HepG2 (cell line): ENCODE measurements at regions not wholly inside any gene's neighbourhood (a gene's known extent, or its start where the extent isn't known, plus 50 kb on each side); places are given as distances from the start of the nearest gene placed in this dataset.

Experiments
- ATAC-seq: fragments of 200-7000 bp; cut with Tn5 transposase; 3 replicates; pipeline ENCODE4 v1.9.1; 2020; ENCODE audit warnings: mild to moderate bottlenecking, moderate library complexity
- BruUV-seq: library from RNA; stranded (reverse); fragments of 400-500 nt; replicated peaks from 2 replicates; lab custom pipeline; 2021; lab: Mats Ljungman, UMichigan
- CTCF ChIA-PET: fragments of 300-600 bp; formaldehyde crosslinking; extraction: SDS; loops from one replicate; lab custom pipeline; 2021; ENCODE audit warnings: low total read pairs, inconsistent platforms, low intra/inter-chr PET ratio; lab: Yijun Ruan, JAX
- POLR2A ChIA-PET: fragments of 350-600 bp; sonication (Branson Sonifier 250); formaldehyde crosslinking; loops from one replicate; lab custom pipeline; 2020; ENCODE audit warnings: antibody characterized with exemption, inconsistent platforms; lab: Yijun Ruan, JAX
- DNase-seq: peaks from one replicate; pipeline ENCODE4 v3.0.0-alpha.2; 2015; ENCODE audit warnings: low spot score
- FAIRE-seq: peaks from 3 replicates; lab custom pipeline; 2011; peaks lifted over from hg19 to GRCh38; lab: Jason Lieb, UNC
- H2AFZ ChIP-seq: one replicate; pipeline ENCODE4 v1.6.1; 2011; ENCODE audit warnings: low read length, inconsistent platforms
- H3K27ac ChIP-seq: fragments of 300-600 bp; 3 replicates; pipeline ENCODE4 v1.8.0; 2011; ENCODE audit warnings: mixed run types, mild to moderate bottlenecking, mixed read lengths, low read length, inconsistent platforms; ENCODE audit not compliant: insufficient read depth; ENCODE audit errors: extremely low read length
- H3K27me3 ChIP-seq, 2 experiments: fragments of 200-600 bp in 1 of 2; 2 replicates in 1 of 2; 3 replicates in 1 of 2; pipeline versions ENCODE4 v1.6.0 to v1.8.0; 2011; ENCODE audit warnings: low read length in 2 of 2, mild to moderate bottlenecking in 2 of 2, moderate library complexity in 2 of 2, inconsistent platforms in 1 of 2; ENCODE audit not compliant: insufficient read depth in 2 of 2, control insufficient read depth in 1 of 2
- H3K36me3 ChIP-seq, 2 experiments: fragments of 200-600 bp in 1 of 2; replicated peaks in 1 of 2; 2 replicates in 1 of 2; 3 replicates in 1 of 2; pipeline versions ENCODE4 v1.5.1 to v1.8.0; 2011; ENCODE audit warnings: low read length in 2 of 2, inconsistent platforms in 1 of 2; ENCODE audit not compliant: insufficient read depth in 2 of 2, control insufficient read depth in 1 of 2
- H3K4me1 ChIP-seq: 2 replicates; pipeline ENCODE4 v1.5.1; 2012; ENCODE audit warnings: low read length, inconsistent platforms; ENCODE audit not compliant: insufficient read depth
- H3K4me2 ChIP-seq: 2 replicates; pipeline ENCODE4 v1.6.0; 2011; ENCODE audit warnings: low read depth, low read length, inconsistent platforms
- H3K4me3 ChIP-seq, 3 experiments: fragments of 200-600 bp in 1 of 3; sonication (generic), shearing (Covaris generic) in 1 of 3; replicated peaks in 1 of 3; 2 replicates each; pipeline ENCODE4 v1.5.1; 2011 to 2016; ENCODE audit warnings: low read length in 3 of 3, inconsistent platforms in 2 of 3, low read depth in 2 of 3, mild to moderate bottlenecking in 2 of 3, control low read depth in 1 of 3, mixed read lengths in 1 of 3; ENCODE audit not compliant: insufficient read depth in 1 of 3
- H3K79me2 ChIP-seq: one replicate; pipeline ENCODE4 v1.6.1; 2011; ENCODE audit warnings: low read length, inconsistent platforms; ENCODE audit not compliant: insufficient read depth
- H3K9ac ChIP-seq: 2 replicates; pipeline ENCODE4 v1.6.0; 2011; ENCODE audit warnings: mild to moderate bottlenecking, low read depth, low read length, inconsistent platforms; ENCODE audit not compliant: insufficient read depth
- H3K9me3 ChIP-seq: 2 replicates; pipeline ENCODE4 v1.5.1; 2012; ENCODE audit warnings: mild to moderate bottlenecking, low read length
- H4K20me1 ChIP-seq: 2 replicates; pipeline ENCODE4 v1.6.0; 2011; ENCODE audit warnings: inconsistent platforms, mild to moderate bottlenecking, low read length, moderate library complexity; ENCODE audit not compliant: insufficient read depth
- CCAR2 ChIP-seq: fragments of 200-400 bp; formaldehyde crosslinking; optimal IDR thresholded peaks from 2 replicates; pipeline ENCODE3; 2018; ENCODE audit warnings: low read depth, mild to moderate bottlenecking, low read length, moderate library complexity
- GABPB1 ChIP-seq: IDR thresholded peaks from 2 replicates; pipeline ENCODE4 v1.6.1; 2016; ENCODE audit warnings: mild to moderate bottlenecking, missing genetic modification reagents, moderate library complexity, missing compliant biosample characterization
- ISL2 ChIP-seq: sonication (generic); formaldehyde crosslinking; IDR thresholded peaks from 2 replicates; pipeline ENCODE4 v1.5.0; 2020; ENCODE audit warnings: missing genetic modification reagents
- NFE2L2 ChIP-seq: fragments of 150-350 bp; IDR thresholded peaks from 2 replicates; pipeline ENCODE4 v1.6.1; 2014; ENCODE audit warnings: low read length
- SCMH1 ChIP-seq: sonication (generic); formaldehyde crosslinking; IDR thresholded peaks from 2 replicates; pipeline ENCODE4 v1.9.0; 2021; ENCODE audit warnings: missing genetic modification reagents, mild to moderate bottlenecking, borderline replicate concordance
- SIX1 ChIP-seq: sonication (generic); formaldehyde crosslinking; IDR thresholded peaks from 2 replicates; pipeline ENCODE4 v1.4.0; 2020; ENCODE audit warnings: missing genetic modification reagents, borderline replicate concordance
- ZBTB33 ChIP-seq: sonication (generic); formaldehyde crosslinking; IDR thresholded peaks from 2 replicates; pipeline ENCODE4 v1.4.0; 2020; ENCODE audit warnings: missing genetic modification reagents
- ZNF431 ChIP-seq: sonication (generic); formaldehyde crosslinking; IDR thresholded peaks from 2 replicates; pipeline ENCODE4 v1.9.0; 2022; ENCODE audit warnings: missing genetic modification reagents, low read depth, mild to moderate bottlenecking, borderline replicate concordance
- ZNF691 ChIP-seq: sonication (generic); formaldehyde crosslinking; IDR thresholded peaks from 2 replicates; pipeline ENCODE4 v1.4.0; 2020; ENCODE audit warnings: missing genetic modification reagents, low read depth, mild to moderate bottlenecking, borderline replicate concordance
- ZNF703 ChIP-seq: sonication (generic); formaldehyde crosslinking; IDR thresholded peaks from 2 replicates; pipeline ENCODE4 v1.5.1; 2020; ENCODE audit warnings: missing genetic modification reagents, mild to moderate bottlenecking, moderate library complexity, borderline replicate concordance
- WGBS: methylation state at CpG from one replicate; pipeline ENCODE4 v1.1.6; 2017; ENCODE audit warnings: low lambda C conversion rate; 5-methylcytosine and 5-hydroxymethylcytosine counted together
- in situ Hi-C: cut with HindIII; loops from 2 replicates; pipeline ENCODE4 v1.10.0; 2017; ENCODE audit warnings: low pct_unique_long_range_greater_than_20kb; ENCODE audit not compliant: extremely low pct_ligation_motif_present
- intact Hi-C: fragments of 100-400 bp; cut with micrococcal nuclease; formaldehyde crosslinking; loops from one replicate; pipeline ENCODE4 v1.10.0; 2022; ENCODE audit not compliant: unreplicated experiment
- TF ChIP-seq, protein P1 (sequence below): sonication (generic); formaldehyde crosslinking; IDR thresholded peaks from 2 replicates; pipeline ENCODE4 v1.4.0; 2020; ENCODE audit warnings: missing genetic modification reagents
- TF ChIP-seq, protein P2 (sequence below): sonication (generic); formaldehyde crosslinking; IDR thresholded peaks from 2 replicates; pipeline ENCODE4 v1.5.0; 2020; ENCODE audit warnings: missing genetic modification reagents

DNA sequence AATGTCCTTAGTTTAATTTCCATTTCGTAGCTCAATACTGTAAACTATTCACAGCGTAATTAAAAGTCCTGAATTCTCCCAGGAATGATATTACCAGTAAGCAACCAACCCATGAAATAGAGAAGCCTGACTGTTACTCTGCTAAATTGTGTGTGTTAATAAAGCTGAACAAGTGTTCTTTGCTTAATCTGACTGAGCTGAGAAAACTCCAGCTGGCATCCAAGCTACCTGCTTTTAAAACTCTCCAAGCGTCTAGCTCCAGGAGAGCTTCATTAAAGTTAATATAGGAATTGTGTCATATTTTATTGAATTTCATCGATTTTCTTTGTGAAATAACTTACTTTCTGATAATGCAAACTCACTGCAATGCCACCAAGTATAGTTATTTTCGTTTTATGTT is 524.4 kb downstream of the SLC16A7 start:
- Histone ChIP-seq H2AFZ (no peak overlapping the region), H3K4me3 (no peak overlapping the region), H3K4me1 (no peaks in the 10 kb centered on the region), H3K27ac (no peak overlapping the region), H3K27me3 (no peaks in the 10 kb centered on the region), H3K36me3 (no peaks in the 10 kb centered on the region), H3K4me2 (no peak overlapping the region), H3K9ac (no peak overlapping the region), H3K79me2 (no peaks in the 10 kb centered on the region), H4K20me1 (no peaks in the 10 kb centered on the region), H3K9me3 (peaks cover 3% of the 10 kb centered on the region; the same call in 1 of the 2 replicates)
- ChIA-PET POLR2A (no interaction called here), CTCF (no interaction called here)
- ATAC-seq (no peak), FAIRE-seq (no peak), DNase-seq (no peak)
- 4% methylated on average over 5 of the region's 5 CpGs for WGBS
- TF ChIP-seq GABPB1 (CRISPR knock-in tag) (no peak), SIX1 (no peak), CCAR2 (no peak), ISL2 (no peak), ZNF703 (CRISPR knock-in tag) (no peak), ZBTB33 (no peak), SCMH1 (CRISPR knock-in tag) (no peak), ZNF691 (no peak), ZNF431 (CRISPR knock-in tag) (no peak), NFE2L2 (no peak)
- TF ChIP-seq, protein P1, sequence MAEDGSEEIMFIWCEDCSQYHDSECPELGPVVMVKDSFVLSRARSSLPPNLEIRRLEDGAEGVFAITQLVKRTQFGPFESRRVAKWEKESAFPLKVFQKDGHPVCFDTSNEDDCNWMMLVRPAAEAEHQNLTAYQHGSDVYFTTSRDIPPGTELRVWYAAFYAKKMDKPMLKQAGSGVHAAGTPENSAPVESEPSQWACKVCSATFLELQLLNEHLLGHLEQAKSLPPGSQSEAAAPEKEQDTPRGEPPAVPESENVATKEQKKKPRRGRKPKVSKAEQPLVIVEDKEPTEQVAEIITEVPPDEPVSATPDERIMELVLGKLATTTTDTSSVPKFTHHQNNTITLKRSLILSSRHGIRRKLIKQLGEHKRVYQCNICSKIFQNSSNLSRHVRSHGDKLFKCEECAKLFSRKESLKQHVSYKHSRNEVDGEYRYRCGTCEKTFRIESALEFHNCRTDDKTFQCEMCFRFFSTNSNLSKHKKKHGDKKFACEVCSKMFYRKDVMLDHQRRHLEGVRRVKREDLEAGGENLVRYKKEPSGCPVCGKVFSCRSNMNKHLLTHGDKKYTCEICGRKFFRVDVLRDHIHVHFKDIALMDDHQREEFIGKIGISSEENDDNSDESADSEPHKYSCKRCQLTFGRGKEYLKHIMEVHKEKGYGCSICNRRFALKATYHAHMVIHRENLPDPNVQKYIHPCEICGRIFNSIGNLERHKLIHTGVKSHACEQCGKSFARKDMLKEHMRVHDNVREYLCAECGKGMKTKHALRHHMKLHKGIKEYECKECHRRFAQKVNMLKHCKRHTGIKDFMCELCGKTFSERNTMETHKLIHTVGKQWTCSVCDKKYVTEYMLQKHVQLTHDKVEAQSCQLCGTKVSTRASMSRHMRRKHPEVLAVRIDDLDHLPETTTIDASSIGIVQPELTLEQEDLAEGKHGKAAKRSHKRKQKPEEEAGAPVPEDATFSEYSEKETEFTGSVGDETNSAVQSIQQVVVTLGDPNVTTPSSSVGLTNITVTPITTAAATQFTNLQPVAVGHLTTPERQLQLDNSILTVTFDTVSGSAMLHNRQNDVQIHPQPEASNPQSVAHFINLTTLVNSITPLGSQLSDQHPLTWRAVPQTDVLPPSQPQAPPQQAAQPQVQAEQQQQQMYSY (CRISPR knock-in tag), result no peak
- TF ChIP-seq, protein P2, sequence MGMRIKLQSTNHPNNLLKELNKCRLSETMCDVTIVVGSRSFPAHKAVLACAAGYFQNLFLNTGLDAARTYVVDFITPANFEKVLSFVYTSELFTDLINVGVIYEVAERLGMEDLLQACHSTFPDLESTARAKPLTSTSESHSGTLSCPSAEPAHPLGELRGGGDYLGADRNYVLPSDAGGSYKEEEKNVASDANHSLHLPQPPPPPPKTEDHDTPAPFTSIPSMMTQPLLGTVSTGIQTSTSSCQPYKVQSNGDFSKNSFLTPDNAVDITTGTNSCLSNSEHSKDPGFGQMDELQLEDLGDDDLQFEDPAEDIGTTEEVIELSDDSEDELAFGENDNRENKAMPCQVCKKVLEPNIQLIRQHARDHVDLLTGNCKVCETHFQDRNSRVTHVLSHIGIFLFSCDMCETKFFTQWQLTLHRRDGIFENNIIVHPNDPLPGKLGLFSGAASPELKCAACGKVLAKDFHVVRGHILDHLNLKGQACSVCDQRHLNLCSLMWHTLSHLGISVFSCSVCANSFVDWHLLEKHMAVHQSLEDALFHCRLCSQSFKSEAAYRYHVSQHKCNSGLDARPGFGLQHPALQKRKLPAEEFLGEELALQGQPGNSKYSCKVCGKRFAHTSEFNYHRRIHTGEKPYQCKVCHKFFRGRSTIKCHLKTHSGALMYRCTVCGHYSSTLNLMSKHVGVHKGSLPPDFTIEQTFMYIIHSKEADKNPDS, result no peak
- no TSS peak for BruUV-seq
- in situ Hi-C loops (no loop called here), intact Hi-C loops (no loop called here)
